Effector memory CD4-positive, alpha-beta T cell (primary cell): ENCODE measurements at regions not wholly inside any gene's neighbourhood (a gene's known extent, or its start where the extent isn't known, plus 50 kb on each side); places are given as distances from the start of the nearest gene placed in this dataset.

Source experiments
- DNase-seq, 3 donors: peaks; one replicate each; pipeline ENCODE4 v3.0.0-alpha.2; 2020
- H3K27ac ChIP-seq: 2 replicates; pipeline ENCODE4 v1.7.0; 2013; ENCODE audit warnings: mild to moderate bottlenecking, low read length, moderate library complexity; ENCODE audit not compliant: insufficient read depth, poor library complexity, severe bottlenecking
- H3K27me3 ChIP-seq: replicated peaks from 2 replicates; pipeline ENCODE4 v1.7.0; 2013; ENCODE audit warnings: mild to moderate bottlenecking, low read length; ENCODE audit not compliant: insufficient read depth, control insufficient read depth, poor library complexity, severe bottlenecking
- H3K36me3 ChIP-seq: 2 replicates; pipeline ENCODE4 v1.7.0; 2013; ENCODE audit warnings: mild to moderate bottlenecking, low read length, moderate library complexity; ENCODE audit not compliant: control insufficient read depth, insufficient read depth
- H3K4me1 ChIP-seq: 2 replicates; pipeline ENCODE4 v1.7.0; 2013; ENCODE audit warnings: low read length, mild to moderate bottlenecking; ENCODE audit not compliant: control insufficient read depth, insufficient read depth, poor library complexity, severe bottlenecking
- H3K4me3 ChIP-seq: 2 replicates; pipeline ENCODE4 v1.7.0; 2013; ENCODE audit warnings: low read length, low read depth, mild to moderate bottlenecking; ENCODE audit not compliant: insufficient read depth, poor library complexity, severe bottlenecking
- H3K9me3 ChIP-seq: 2 replicates; pipeline ENCODE4 v1.7.0; 2013; ENCODE audit warnings: mild to moderate bottlenecking, low read length, moderate library complexity; ENCODE audit not compliant: control insufficient read depth

DNA sequence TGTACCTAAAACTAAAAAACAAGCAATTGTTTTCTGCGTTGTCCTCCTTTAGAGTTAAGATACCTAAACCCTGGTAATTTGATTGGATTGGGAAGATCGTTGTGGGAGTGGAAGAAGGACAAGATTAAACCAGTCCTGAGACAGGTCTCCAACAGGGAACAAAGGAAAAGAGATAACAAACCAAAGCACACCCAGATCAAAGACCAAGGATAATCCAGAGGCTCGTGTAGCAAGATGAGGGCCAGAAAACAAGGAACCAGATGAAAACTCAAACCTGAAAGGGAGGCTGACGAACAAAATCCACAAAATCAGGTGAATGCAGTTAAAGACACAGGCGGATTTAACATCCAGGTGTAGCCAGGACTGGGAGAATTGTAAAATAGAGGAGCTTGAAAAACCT is 618.1 kb downstream of the SLCO4C1 start:
- Histone ChIP-seq H3K4me3 (no peak overlapping the region), H3K27me3 (no peaks in the 10 kb centered on the region), H3K27ac (no peak overlapping the region), H3K9me3 (no peaks in the 10 kb centered on the region), H3K36me3 (no peaks in the 10 kb centered on the region), H3K4me1 (no peaks in the 10 kb centered on the region)
- DNase-seq = no peak

DNA sequence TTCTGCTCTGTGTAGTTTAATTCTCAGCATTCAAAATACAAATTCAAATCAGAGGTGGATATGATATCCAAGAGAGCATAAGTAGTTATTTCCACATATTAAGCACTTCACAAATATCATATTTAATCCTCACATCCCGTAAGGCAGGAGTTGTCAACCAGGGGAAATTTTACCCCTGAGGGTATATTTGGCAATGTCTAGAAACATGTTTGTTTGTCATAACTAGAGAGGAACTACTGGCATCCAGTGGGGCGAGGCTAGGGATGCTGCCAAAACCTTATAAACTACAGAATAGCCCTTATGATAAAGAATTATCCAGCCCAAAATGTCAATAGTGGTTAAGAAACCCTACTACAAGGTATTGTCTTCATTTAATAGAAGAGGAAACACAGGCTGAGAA is 619.4 kb downstream of the SLCO4C1 start:
- Histone ChIP-seq H3K9me3 (no peaks in the 10 kb centered on the region), H3K27me3 (no peaks in the 10 kb centered on the region), H3K4me1 (no peaks in the 10 kb centered on the region), H3K4me3 (no peak overlapping the region), H3K36me3 (no peaks in the 10 kb centered on the region), H3K27ac (no peak overlapping the region)
- DNase-seq = no peak

DNA sequence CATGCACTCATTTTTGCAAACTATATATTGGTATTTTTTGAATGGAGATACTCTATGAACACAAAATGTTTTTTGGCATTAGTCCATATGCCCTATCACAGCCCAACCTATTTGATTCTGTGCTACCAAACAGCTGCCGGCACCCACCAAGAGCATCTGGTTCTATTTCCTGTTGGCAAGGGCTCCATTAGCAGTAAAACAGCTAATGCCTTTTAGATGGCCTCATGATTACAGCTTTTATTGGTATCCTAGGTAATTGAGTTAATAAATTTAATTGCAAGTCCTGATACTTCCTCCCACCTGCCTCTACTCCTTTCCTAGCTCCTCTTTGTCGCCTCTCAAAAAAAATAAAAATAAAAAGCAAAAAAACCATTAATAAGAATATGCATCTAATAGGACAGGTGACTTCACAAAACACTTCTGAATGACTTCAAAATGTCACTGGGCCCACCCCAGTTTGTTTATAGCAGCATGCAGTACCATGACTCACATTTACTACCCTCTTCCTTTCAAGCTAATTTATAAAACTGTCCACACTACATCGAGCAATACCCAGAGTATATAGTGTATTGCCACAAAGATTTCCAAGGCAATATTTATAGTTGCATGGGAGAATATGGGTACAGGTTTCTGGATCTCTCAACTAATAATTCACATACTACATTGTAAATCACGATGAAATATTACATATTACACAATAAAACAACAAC is 620.4 kb downstream of the SLCO4C1 start:
- DNase-seq = no peak
- H3K9me3 ChIP-seq = no peaks in the 10 kb centered on the region
- no peaks in the 10 kb centered on the region for H3K4me1 ChIP-seq
- H3K4me3 ChIP-seq = no peak overlapping the region
- no peaks in the 10 kb centered on the region for H3K36me3 ChIP-seq
- H3K27ac ChIP-seq = no peak overlapping the region
- H3K27me3 ChIP-seq = no peaks in the 10 kb centered on the region

DNA sequence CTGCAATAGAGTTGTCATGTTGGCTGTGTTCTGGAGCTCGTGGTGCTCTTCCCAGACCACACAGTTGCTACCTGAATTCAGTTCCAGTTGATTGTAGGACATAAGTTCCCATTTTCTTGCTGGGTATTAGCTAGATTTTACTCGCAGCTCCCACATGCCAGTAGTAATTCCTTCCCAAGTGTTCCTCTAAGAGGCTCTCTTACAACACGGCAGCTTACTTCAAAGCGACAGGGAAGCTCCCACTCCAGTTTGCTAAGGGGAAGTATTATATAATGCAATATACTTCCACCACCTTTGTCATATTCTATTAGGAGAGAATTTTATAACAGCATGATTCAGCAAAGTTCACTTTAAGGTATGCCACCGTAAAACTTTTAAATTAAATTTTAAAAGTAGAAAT is 623.0 kb downstream of the SLCO4C1 start:
- Histone ChIP-seq H3K9me3 (no peaks in the 10 kb centered on the region), H3K36me3 (no peaks in the 10 kb centered on the region), H3K27me3 (no peaks in the 10 kb centered on the region), H3K27ac (no peak overlapping the region), H3K4me3 (no peak overlapping the region), H3K4me1 (no peaks in the 10 kb centered on the region)
- DNase-seq = no peak

DNA sequence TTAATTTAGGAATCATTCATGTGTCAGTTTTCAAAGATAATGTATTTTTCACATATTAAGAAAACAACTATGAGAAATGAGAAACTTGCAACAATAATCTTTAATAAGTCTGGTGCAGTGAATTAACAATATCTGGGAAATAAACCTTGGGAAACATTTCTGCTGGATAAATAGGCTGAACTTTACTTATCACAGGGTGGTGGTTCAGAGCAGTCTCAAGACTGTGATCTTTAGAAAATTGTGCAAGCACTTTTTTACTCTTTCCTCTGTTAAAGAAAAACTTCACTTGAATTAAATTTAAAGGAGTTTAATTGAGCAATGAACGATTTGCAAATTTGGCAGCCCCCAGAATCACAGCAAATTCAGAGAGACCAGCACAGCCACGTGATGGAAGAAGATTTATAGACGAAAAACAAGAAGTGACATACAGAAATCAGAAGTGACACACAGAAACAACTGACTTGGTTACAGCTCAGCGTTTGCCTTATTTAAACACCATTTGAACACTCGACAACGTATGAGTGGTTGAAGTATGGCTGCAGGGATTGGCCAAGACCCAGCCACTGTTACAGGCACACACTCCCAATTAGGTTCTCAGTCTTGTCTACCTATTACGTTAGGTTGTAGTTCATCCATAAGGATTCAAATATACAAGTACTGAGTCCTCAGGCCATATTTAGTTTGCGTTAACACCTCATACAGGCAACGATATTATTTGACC is 631.9 kb downstream of the SLCO4C1 start:
- no peaks in the 10 kb centered on the region for H3K36me3 ChIP-seq
- no peak overlapping the region for H3K27ac ChIP-seq
- no peak overlapping the region for H3K4me3 ChIP-seq
- no peak for DNase-seq
- H3K4me1 ChIP-seq = no peaks in the 10 kb centered on the region
- no peaks in the 10 kb centered on the region for H3K9me3 ChIP-seq
- H3K27me3 ChIP-seq = no peaks in the 10 kb centered on the region

DNA sequence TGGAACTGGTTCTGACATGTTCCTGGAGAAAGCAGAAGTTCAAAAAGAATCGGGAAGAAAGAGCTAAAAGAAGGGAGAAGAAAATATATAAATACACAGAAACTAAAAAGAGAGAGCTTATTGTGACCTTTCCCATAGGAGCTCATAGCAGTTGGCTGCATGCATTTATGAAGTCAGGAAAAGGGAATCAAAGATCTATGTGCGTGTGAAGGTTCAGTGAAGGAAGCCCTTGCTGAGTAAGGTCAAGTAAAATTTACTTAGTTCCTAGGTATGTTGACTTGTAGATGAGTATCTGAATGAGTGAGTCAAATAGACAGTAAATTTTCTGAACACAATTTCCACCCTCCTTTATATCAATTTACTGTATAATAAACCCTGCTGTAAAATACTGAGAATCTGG is 632.5 kb downstream of the SLCO4C1 start:
- Histone ChIP-seq H3K9me3 (no peaks in the 10 kb centered on the region), H3K27me3 (no peaks in the 10 kb centered on the region), H3K4me3 (no peak overlapping the region), H3K4me1 (no peaks in the 10 kb centered on the region), H3K27ac (no peak overlapping the region), H3K36me3 (no peaks in the 10 kb centered on the region)
- no peak for DNase-seq

DNA sequence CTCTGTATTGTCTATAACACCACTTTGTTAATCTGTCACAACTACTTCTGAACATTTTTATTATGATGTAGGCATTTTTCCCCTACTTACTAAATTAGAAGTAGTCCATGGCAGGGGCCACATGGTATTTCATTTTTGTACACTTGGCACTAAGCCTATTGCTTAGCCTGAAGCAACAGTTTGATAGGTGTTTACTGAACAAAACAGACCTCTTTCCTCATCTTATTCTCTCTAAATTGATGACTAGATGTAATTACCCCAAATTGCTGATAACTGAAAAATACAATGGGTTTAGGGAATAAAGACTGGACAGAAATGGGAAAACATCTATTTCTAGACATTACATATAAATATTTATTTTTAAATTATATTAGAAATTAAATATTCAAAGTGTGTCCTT is 633.8 kb downstream of the SLCO4C1 start:
- no peak for DNase-seq
- no peaks in the 10 kb centered on the region for H3K27me3 ChIP-seq

DNA sequence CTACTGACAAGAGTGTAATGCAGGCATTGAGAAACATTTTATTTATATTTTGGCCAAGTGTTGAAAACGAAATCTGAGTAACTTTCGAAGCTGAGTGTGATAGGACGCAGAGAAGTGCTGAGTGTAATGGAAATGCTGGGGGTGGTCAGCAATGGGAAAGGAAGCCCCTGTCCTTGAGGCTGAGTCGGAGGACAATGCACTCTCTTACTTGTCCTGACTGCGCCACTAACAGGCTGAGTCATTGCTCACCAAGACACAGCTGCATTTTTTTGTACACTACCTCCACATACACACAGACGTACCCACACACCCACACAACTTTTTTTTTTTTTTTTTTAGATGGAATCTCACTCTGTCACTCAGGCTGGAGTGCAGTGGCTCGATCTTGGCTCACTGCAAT is 637.7 kb downstream of the SLCO4C1 start:
- no peak for DNase-seq
- H3K27ac ChIP-seq = no peak overlapping the region
- H3K4me3 ChIP-seq = no peak overlapping the region
- no peaks in the 10 kb centered on the region for H3K27me3 ChIP-seq
- H3K9me3 ChIP-seq = no peaks in the 10 kb centered on the region
- H3K36me3 ChIP-seq = no peaks in the 10 kb centered on the region
- no peaks in the 10 kb centered on the region for H3K4me1 ChIP-seq

More for the DNA sequence above, 633.8 kb downstream of the SLCO4C1 start:
- no peak overlapping the region for H3K4me3 ChIP-seq
- no peak overlapping the region for H3K27ac ChIP-seq
- no peaks in the 10 kb centered on the region for H3K9me3 ChIP-seq
- H3K4me1 ChIP-seq = no peaks in the 10 kb centered on the region
- H3K36me3 ChIP-seq = no peaks in the 10 kb centered on the region

DNA sequence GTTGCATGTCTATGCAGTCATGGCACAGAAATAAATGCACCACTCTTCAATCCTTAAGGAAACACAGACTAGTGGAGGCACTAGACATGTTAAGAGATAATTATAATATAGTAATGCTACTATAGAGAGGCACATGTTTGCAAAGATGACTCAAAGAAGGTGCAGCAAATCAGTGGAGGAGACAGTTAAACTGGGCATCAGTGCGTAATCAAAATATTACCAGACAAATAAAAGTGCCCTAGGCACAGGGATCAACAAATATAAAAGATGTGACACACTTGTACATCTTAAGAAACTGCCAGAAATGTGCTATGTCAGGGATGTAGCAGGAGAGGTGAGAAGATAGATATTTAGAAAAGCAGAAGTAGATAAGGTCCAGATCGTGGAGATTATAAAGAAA is 642.1 kb downstream of the SLCO4C1 start:
- H3K27ac ChIP-seq = no peak overlapping the region
- no peak overlapping the region for H3K4me3 ChIP-seq
- no peaks in the 10 kb centered on the region for H3K9me3 ChIP-seq
- no peak for DNase-seq
- H3K36me3 ChIP-seq = no peaks in the 10 kb centered on the region
- no peaks in the 10 kb centered on the region for H3K4me1 ChIP-seq
- no peaks in the 10 kb centered on the region for H3K27me3 ChIP-seq

DNA sequence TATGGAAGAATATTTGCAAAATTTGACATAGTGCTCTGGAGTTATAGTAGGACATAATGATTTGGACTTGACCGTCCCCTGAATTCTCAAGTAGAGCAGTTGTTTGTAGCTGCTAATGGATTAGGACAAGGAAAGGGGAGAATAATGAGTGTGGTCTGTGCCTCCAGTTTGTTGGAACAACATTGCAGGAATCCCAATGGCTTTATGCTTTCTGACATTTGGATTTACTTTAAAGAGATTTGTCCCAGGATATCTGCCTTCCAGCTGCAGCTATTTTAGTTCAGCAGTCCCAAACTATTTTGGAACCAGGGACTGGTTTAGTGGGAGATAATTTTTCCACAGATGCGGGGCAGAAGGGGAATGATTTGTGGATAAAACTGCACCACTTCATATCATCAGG is 648.2 kb downstream of the SLCO4C1 start:
- no peak overlapping the region for H3K4me3 ChIP-seq
- no peak for DNase-seq
- H3K9me3 ChIP-seq = no peaks in the 10 kb centered on the region
- no peaks in the 10 kb centered on the region for H3K36me3 ChIP-seq
- H3K27me3 ChIP-seq = no peaks in the 10 kb centered on the region
- H3K4me1 ChIP-seq = no peaks in the 10 kb centered on the region
- H3K27ac ChIP-seq = no peak overlapping the region
